HUES6 (cell line): ENCODE measurements at regions not wholly inside any gene's neighbourhood (a gene's known extent, or its start where the extent isn't known, plus 50 kb on each side); places are given as distances from the start of the nearest gene placed in this dataset.

Experiments
- H3K27ac ChIP-seq: 2 replicates; pipeline ENCODE4 v1.7.0; 2013; ENCODE audit warnings: low read depth, mild to moderate bottlenecking, low read length, inconsistent platforms
- H3K27me3 ChIP-seq: 2 replicates; pipeline ENCODE4 v1.6.1; 2013; ENCODE audit warnings: low read length; ENCODE audit not compliant: control insufficient read depth, insufficient read depth
- H3K36me3 ChIP-seq: 2 replicates; pipeline ENCODE4 v1.6.1; 2013; ENCODE audit warnings: low read length; ENCODE audit not compliant: control insufficient read depth, insufficient read depth
- H3K4me1 ChIP-seq: 2 replicates; pipeline ENCODE4 v1.6.1; 2013; ENCODE audit warnings: low read length; ENCODE audit not compliant: control insufficient read depth, insufficient read depth
- H3K4me3 ChIP-seq: 2 replicates; pipeline ENCODE4 v1.5.1; 2013; ENCODE audit warnings: low read depth, low read length
- H3K9ac ChIP-seq: one replicate; pipeline ENCODE4 v1.6.1; 2013; ENCODE audit warnings: mild to moderate bottlenecking, low read length
- H3K9me3 ChIP-seq: 2 replicates; pipeline ENCODE4 v1.6.1; 2013; ENCODE audit warnings: low read depth, low read length; ENCODE audit not compliant: control insufficient read depth, insufficient read depth

- no peaks in the 10 kb centered on the region for H3K27me3 ChIP-seq
- no peak overlapping the region for H3K9ac ChIP-seq
- peaks cover 9% of the 10 kb centered on the region for H3K4me1 ChIP-seq
- no peak overlapping the region for H3K4me3 ChIP-seq
- no peak overlapping the region for H3K27ac ChIP-seq
- H3K36me3 ChIP-seq, result no peaks in the 10 kb centered on the region
- H3K9me3 ChIP-seq, result no peaks in the 10 kb centered on the region
Observed at GRCh38 chr1:81330521-81330920, 470.2 kb upstream of the ADGRL2 start.

- no peaks in the 10 kb centered on the region for H3K9me3 ChIP-seq
- no peak overlapping the region for H3K4me3 ChIP-seq
- H3K27ac ChIP-seq, result no peak overlapping the region
- H3K27me3 ChIP-seq, result no peaks in the 10 kb centered on the region
- H3K4me1 ChIP-seq, result peaks cover 8% of the 10 kb centered on the region
- H3K36me3 ChIP-seq, result no peaks in the 10 kb centered on the region
- no peak overlapping the region for H3K9ac ChIP-seq
Observed at GRCh38 chr1:81330111-81330510, 470.6 kb upstream of the ADGRL2 start.

- Histone ChIP-seq H3K27me3 (no peaks in the 10 kb centered on the region), H3K27ac (no peak overlapping the region), H3K4me3 (no peak overlapping the region), H3K9me3 (no peaks in the 10 kb centered on the region), H3K4me1 (peaks cover 12% of the 10 kb centered on the region), H3K9ac (no peak overlapping the region), H3K36me3 (no peaks in the 10 kb centered on the region)
Observed at GRCh38 chr1:81329041-81329440, 471.7 kb upstream of the ADGRL2 start.

GRCh38 chr1:81327743-81328142 lies 473.0 kb upstream of the ADGRL2 start:
- Histone ChIP-seq H3K4me3 (no peak overlapping the region), H3K9ac (no peak overlapping the region), H3K36me3 (no peaks in the 10 kb centered on the region), H3K27ac (no peak overlapping the region), H3K27me3 (no peaks in the 10 kb centered on the region), H3K4me1 (peaks cover 17% of the 10 kb centered on the region), H3K9me3 (no peaks in the 10 kb centered on the region)

GRCh38 chr1:81327103-81327710 lies 473.5 kb upstream of the ADGRL2 start:
- Histone ChIP-seq H3K4me1 (peaks cover 17% of the 10 kb centered on the region), H3K4me3 (no peak overlapping the region), H3K27me3 (no peaks in the 10 kb centered on the region), H3K27ac (no peak overlapping the region), H3K9ac (no peak overlapping the region), H3K9me3 (no peaks in the 10 kb centered on the region), H3K36me3 (no peaks in the 10 kb centered on the region)

GRCh38 chr1:81326212-81326611 lies 474.5 kb upstream of the ADGRL2 start:
- Histone ChIP-seq H3K36me3 (no peaks in the 10 kb centered on the region), H3K4me1 (peaks cover 17% of the 10 kb centered on the region), H3K4me3 (no peak overlapping the region), H3K9me3 (no peaks in the 10 kb centered on the region), H3K9ac (no peak overlapping the region), H3K27me3 (no peaks in the 10 kb centered on the region), H3K27ac (no peak overlapping the region)

- Histone ChIP-seq H3K27ac (no peak overlapping the region), H3K36me3 (no peaks in the 10 kb centered on the region), H3K9me3 (no peaks in the 10 kb centered on the region), H3K27me3 (no peaks in the 10 kb centered on the region), H3K4me3 (no peak overlapping the region), H3K9ac (no peak overlapping the region), H3K4me1 (peaks cover 17% of the 10 kb centered on the region)
Observed at GRCh38 chr1:81325397-81325796, 475.3 kb upstream of the ADGRL2 start.

GRCh38 chr1:81323862-81324261 lies 476.9 kb upstream of the ADGRL2 start:
- H3K27ac ChIP-seq, result no peak overlapping the region
- H3K27me3 ChIP-seq, result no peaks in the 10 kb centered on the region
- H3K4me1 ChIP-seq, result peaks cover 12% of the 10 kb centered on the region
- H3K9me3 ChIP-seq, result no peaks in the 10 kb centered on the region
- H3K9ac ChIP-seq, result no peak overlapping the region
- no peak overlapping the region for H3K4me3 ChIP-seq
- no peaks in the 10 kb centered on the region for H3K36me3 ChIP-seq

GRCh38 chr1:81317191-81317590 lies 483.5 kb upstream of the ADGRL2 start:
- Histone ChIP-seq H3K9me3 (no peaks in the 10 kb centered on the region), H3K4me3 (no peak overlapping the region), H3K36me3 (no peaks in the 10 kb centered on the region), H3K27ac (no peak overlapping the region), H3K9ac (no peak overlapping the region), H3K27me3 (no peaks in the 10 kb centered on the region), H3K4me1 (peaks cover 28% of the 10 kb centered on the region)

GRCh38 chr1:81314513-81315233 lies 486.1 kb upstream of the ADGRL2 start:
- Histone ChIP-seq H3K27me3 (no peaks in the 10 kb centered on the region), H3K4me3 (no peak overlapping the region), H3K9me3 (no peaks in the 10 kb centered on the region), H3K27ac (no peak overlapping the region), H3K4me1 (peaks cover 52% of the 10 kb centered on the region), H3K36me3 (no peaks in the 10 kb centered on the region), H3K9ac (no peak overlapping the region)

- H3K9me3 ChIP-seq, result no peaks in the 10 kb centered on the region
- no peak overlapping the region for H3K9ac ChIP-seq
- peak overlapping the region; percentile 42; the same call in 1 of the 2 replicates for H3K4me3 ChIP-seq
- H3K4me1 ChIP-seq, result peaks cover 65% of the 10 kb centered on the region
- no peak overlapping the region for H3K27ac ChIP-seq
- H3K36me3 ChIP-seq, result no peaks in the 10 kb centered on the region
- no peaks in the 10 kb centered on the region for H3K27me3 ChIP-seq
Observed at GRCh38 chr1:81313289-81313688, 487.4 kb upstream of the ADGRL2 start.
